HG03108 (cell line): ENCODE measurements at regions not wholly inside any gene's neighbourhood (a gene's known extent, or its start where the extent isn't known, plus 50 kb on each side); places are given as distances from the start of the nearest gene placed in this dataset.
"Not testable (repeated sequence)": the region's sequence is repeated elsewhere in the genome, so short reads cannot be mapped to it uniquely, and the experiment has no call there.

Source experiments
- ATAC-seq: cut with Tn5 transposase; IDR thresholded peaks from one replicate; pipeline ENCODE4 v1.9.1; 2021; ENCODE audit warnings: moderate library complexity; ENCODE audit not compliant: unreplicated experiment

DNA sequence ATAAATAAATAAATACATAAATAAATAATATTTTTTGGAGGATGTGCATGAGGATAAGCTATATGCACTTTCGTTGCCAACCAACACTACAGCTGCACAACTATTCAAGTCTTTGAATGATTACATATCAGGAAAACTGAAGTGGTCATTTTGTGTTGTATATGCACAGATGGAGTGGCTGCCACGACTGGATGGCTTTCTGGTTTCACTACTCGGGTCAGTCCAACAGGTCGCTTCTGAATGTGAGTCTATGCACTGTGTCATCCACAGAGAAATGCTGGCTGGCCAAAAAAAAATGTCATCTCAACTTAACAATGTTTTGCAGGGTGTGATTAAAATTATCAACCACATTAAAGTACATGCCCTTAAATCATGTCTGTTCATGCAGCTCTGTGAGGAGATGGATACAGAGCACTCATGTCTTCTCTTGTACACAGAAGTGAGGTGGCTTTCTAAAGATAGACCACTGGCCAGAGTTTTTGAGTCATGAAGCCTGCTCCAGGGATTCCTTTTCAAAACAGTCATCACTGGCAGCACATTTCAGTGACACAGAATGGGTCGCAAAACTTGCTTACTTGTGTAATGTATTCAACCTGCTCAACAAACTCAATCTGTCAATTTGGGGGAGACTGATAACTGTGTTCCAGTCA lies 589.8 kb upstream of the CYLC2 start:
- ATAC-seq = no peak

DNA sequence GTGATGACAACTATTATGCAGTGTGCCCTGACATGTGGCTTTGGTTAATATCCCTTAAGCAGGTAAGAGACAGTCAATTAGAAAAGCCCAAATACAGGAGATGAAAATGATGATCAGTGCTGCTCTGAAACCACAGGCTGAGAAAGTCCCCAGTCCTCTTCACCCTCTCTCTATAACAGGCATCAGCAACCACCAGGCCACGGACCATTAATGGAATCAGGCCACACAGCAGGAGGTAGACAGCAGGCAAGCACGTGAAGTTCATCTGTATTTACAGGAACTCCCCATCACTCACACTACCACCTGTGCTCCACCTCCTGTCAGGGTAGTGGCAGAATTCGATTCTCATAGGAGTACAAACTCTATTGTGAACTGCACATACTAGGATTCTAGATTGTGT lies 591.6 kb upstream of the CYLC2 start:
- no peak for ATAC-seq

DNA sequence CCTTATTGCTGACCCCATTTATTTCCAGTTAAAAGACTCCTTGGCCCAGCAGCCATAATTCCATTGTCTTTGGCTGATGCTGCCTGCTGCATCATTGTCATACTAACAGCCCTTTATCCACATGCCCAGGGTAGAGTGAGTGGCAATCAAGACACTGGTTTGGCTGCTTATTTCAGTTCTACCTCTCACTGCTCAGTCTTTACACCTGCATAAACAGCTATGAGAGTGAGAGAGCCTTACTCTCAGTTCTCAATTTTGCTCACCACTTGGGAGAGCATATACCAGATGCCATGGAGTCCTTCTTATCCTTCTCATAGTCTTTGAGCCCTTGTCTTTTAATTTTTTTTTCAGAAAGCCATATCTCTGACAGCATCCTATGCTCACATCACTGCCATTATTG lies 596.9 kb upstream of the CYLC2 start:
- ATAC-seq = no peak

DNA sequence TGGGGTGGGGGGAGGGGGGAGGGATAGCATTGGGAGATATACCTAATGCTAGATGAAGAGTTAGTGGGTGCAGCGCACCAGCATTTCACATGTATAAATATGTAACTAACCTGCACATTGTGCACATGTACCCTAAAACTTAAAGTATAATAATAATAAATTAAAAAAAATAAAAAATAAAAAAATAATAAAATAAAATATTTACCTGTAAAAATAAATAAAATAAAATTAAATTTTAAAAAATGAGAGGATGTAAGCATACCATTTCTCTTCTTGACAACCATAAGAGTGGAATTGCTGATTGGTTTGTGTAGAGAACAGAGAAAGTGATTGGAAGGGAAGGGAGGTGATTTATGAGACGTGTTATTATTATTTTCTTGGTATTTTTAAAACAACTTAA lies 609.5 kb upstream of the CYLC2 start:
- ATAC-seq = not testable (repeated sequence)

DNA sequence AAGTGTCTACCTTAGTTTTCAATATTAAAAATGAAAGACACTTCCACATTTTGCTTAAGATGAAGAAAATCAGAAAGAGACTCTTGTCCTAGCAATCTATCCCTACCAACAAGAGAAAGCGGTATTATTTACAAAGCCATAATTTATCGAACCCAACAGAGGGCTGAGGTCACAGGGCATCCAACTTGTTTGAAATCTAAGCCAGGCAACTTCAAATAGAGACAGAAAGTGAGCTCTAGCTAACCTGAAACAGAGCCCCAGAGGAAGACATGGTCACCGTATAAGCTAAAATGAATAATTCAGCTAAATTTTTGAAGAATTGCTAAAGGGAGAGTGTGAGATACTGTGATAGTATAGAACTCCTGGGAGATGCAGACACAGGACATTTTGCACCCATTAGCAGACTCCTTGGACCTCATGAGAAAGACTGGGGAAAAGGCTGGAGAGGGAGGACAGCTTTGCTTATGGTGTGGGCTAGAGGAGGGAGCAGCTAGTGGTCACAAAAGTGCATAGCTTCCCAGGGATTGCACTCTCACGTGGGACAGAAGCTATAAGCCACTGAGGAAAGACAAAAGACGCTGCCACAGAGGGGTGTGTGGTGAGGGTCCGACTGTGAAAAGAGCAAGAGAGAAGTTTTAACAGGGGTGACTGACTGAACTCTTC lies 624.2 kb upstream of the GRIN3A start:
- ATAC-seq = no peak

GRCh38 chr9:102360846-102361245 lies 622.4 kb upstream of the GRIN3A start:
- no peak for ATAC-seq

GRCh38 chr9:102355982-102356381 lies 617.5 kb upstream of the GRIN3A start:
- ATAC-seq = no peak

- no peak for ATAC-seq
Measured at GRCh38 chr9:102354041-102354440, 615.6 kb upstream of the GRIN3A start.

GRCh38 chr9:102337471-102337870 lies 599.0 kb upstream of the GRIN3A start:
- ATAC-seq = not testable (repeated sequence)

- no peak for ATAC-seq
Measured at GRCh38 chr9:102309379-102309778, 570.9 kb upstream of the GRIN3A start.

- no peak for ATAC-seq
Measured at GRCh38 chr9:102295188-102295587, 556.7 kb upstream of the GRIN3A start.

- ATAC-seq = no peak
Measured at GRCh38 chr9:102273952-102274351, 535.5 kb upstream of the GRIN3A start.

DNA sequence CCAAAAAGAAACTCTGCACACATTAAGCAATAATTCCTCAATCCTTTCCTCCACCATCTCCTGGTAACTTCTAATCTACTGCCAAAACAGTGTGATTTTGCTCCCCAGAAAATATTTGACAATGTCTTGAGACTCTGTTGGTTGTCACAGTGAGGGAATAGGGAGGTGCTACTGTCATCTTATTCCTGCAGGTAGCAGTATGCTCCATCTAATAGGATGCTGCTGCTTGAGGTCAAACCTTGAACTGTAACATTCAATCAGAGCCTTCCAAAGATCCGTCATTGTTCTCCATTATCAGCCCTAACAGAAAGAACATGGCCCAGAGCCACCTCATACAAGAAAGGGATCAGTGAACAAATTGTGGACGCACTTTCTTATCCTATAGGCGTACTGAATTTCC lies 514.7 kb upstream of the GRIN3A start:
- no peak for ATAC-seq

DNA sequence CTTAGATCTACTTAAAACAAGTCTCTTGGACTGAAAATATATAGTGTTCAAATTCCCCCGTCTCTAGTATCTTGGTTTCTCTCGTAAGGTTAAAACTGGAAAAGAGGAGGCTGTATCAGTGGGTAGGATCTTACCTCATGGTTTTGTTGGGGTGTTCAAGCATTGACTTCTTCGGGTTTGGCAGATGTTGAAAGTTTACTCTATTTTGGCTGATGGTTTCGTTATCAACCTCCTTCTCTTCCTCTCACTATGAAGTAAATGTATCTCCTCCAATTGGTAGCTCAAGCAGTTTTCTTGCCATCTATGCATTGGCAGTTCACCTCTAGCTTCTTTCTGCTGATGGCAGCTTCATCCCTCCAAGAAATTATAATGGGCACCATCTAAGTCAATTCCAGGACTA lies 506.5 kb upstream of the GRIN3A start:
- no peak for ATAC-seq

DNA sequence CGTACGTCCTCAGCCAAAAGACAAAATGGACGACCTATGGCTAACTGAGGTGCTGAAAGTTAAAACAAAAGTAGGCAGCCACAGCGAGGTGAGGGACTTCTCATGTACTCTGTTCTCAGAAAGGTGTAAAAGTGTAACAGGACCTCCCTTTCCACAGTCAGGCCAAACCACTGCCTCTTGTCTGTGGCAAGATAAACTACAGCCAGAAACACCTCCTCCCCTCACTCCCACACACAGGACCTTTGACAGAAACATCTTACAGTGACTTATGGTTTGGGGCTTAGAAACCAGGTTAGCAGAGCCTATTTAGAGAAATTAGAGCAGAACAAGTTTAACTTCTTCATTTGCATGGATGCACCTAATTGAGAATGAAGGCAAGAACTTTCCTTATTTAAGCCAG lies 499.1 kb upstream of the GRIN3A start:
- no peak for ATAC-seq

GRCh38 chr9:102237094-102237493 lies 498.6 kb upstream of the GRIN3A start:
- no peak for ATAC-seq

GRCh38 chr9:102227416-102227815 lies 489.0 kb upstream of the GRIN3A start:
- not testable (repeated sequence) for ATAC-seq

DNA sequence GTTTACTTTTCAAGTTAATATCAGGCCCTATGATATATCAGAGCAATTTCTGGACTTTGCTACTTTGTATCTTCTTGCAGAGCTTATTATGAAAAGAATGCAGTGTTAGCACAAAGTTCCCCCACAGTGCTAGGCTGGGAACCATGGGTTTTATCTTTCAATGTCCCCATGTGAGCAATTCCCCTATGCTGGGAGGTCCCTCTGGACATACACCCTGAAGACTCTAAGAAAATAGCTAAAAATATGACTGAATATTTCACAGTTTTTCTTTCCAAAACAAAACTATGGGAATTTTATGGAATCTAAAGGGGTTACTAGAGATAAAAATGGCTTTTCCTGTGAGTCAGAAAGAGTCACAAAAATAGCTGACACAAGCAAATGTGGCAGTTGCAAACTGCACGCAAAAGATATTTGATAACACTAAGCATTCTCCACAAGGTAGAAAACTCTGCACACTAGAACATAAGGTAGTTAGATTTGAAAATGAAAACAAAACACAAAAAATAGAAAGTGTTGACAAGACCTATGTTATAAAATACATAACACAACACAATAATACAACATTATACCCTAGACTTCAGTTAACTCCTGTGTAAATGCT lies 487.5 kb upstream of the GRIN3A start:
- no peak for ATAC-seq

DNA sequence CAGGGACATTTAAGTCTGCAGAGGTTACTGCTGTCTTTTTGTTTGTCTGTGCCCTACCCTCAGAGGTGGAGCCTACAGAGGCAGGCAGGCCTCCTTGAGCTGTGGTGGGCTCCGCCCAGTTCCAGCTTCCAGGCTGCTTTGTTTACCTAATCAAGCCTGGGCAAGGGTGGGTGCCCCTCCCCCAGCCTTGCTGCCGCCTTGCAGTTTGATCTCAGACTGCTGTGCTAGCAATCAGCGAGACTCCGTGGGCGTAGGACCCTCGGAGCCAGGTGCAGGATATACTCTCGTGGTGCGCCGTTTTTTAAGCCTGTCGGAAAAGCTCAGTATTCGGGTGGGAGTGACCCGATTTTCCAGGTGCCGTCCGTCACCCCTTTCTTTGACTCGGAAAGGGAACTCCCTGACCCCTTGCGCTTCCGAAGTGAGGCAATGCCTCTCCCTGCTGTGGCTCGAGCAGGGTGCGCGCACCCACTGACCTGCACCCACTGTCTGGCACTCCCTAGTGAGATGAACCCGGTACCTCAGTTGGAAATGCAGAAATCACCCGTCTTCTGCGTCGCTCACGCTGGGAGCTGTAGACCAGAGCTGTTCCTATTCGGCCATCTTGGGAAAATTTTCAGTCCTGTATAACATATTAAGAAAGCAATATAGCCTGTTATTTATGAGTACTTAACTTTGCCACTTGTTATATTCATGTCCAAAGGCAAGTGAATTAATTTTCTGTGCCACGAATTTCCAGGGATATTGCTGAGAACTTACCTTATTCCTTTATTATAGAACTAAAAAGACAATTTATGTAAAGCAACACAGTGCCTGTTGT lies 485.1 kb upstream of the GRIN3A start:
- not testable (repeated sequence) for ATAC-seq

- no peak for ATAC-seq
Measured at GRCh38 chr9:102209176-102209575, 470.7 kb upstream of the GRIN3A start.

- ATAC-seq = no peak
Measured at GRCh38 chr9:102206432-102206831, 468.0 kb upstream of the GRIN3A start.

GRCh38 chr9:102205251-102205650 lies 466.8 kb upstream of the GRIN3A start:
- ATAC-seq = no peak
